ENCODE measurements at regions not wholly inside any gene's neighbourhood (a gene's known extent, or its start where the extent isn't known, plus 50 kb on each side); places are given as distances from the start of the nearest gene placed in this dataset.

- no peak overlapping the region for H3K4me3 ChIP-seq (ENCODE audit: low read length)
- H3K27ac ChIP-seq (ENCODE audit: low read length): no peak overlapping the region
- H3K9ac ChIP-seq (ENCODE audit: low read length): no peak overlapping the region
- no peaks in the 10 kb centered on the region for H3F3A ChIP-seq (ENCODE audit: insufficient read depth, low read length, poor library complexity, severe bottlenecking)
- H3K36me3 ChIP-seq (ENCODE audit: insufficient read depth, low read length): no peaks in the 10 kb centered on the region
- no peaks in the 10 kb centered on the region for H4K20me1 ChIP-seq (ENCODE audit: insufficient read depth)
- no peaks in the 10 kb centered on the region for H3K27me3 ChIP-seq (ENCODE audit: insufficient read depth, low read depth, low read length)
- no peaks in the 10 kb centered on the region for H3K79me2 ChIP-seq (replicated peaks; ENCODE audit: insufficient read depth, low read length)
- H3K4me2 ChIP-seq (ENCODE audit: low read length): no peak overlapping the region
- no peaks in the 10 kb centered on the region for H3K9me3 ChIP-seq (ENCODE audit: low read length)
- H2AFZ ChIP-seq (ENCODE audit: low read depth, low read length): no peak overlapping the region
- TF ChIP-seq POLR2AphosphoS5 (IDR thresholded peaks at IDR 0.05) (no peak), SMC3 (conservative IDR thresholded peaks at IDR 0.05; ENCODE audit: poor library complexity) (no peak), RAD21 (conservative IDR thresholded peaks at IDR 0.05) (no peak), MXI1 (conservative IDR thresholded peaks at IDR 0.05; ENCODE audit: poor library complexity, severe bottlenecking) (no peak)
- H3K9me2 ChIP-seq (ENCODE audit: insufficient read depth, low read length): no peaks in the 10 kb centered on the region
Observed at GRCh38 chr2:221312634-221313033, 259.5 kb downstream of the EPHA4 start.

GRCh38 chr2:221314786-221315185 is 257.3 kb downstream of the EPHA4 start:
- Histone ChIP-seq H2AFZ (ENCODE audit: low read depth, low read length) (no peak overlapping the region), H3K4me2 (ENCODE audit: low read length) (no peak overlapping the region), H3K4me3 (ENCODE audit: low read length) (no peak overlapping the region), H3F3A (ENCODE audit: insufficient read depth, low read length, poor library complexity, severe bottlenecking) (no peaks in the 10 kb centered on the region), H4K20me1 (ENCODE audit: insufficient read depth) (no peaks in the 10 kb centered on the region), H3K9ac (ENCODE audit: low read length) (no peak overlapping the region), H3K27ac (ENCODE audit: low read length) (no peak overlapping the region), H3K9me2 (ENCODE audit: insufficient read depth, low read length) (no peaks in the 10 kb centered on the region), H3K27me3 (ENCODE audit: insufficient read depth, low read depth, low read length) (no peaks in the 10 kb centered on the region), H3K9me3 (ENCODE audit: low read length) (no peaks in the 10 kb centered on the region), H3K36me3 (ENCODE audit: insufficient read depth, low read length) (no peaks in the 10 kb centered on the region), H3K79me2 (replicated peaks; ENCODE audit: insufficient read depth, low read length) (no peaks in the 10 kb centered on the region)
- TF ChIP-seq RAD21 (conservative IDR thresholded peaks at IDR 0.05) (no peak), MXI1 (conservative IDR thresholded peaks at IDR 0.05; ENCODE audit: poor library complexity, severe bottlenecking) (no peak), REST (IDR thresholded peaks at IDR 0.05; ENCODE audit: borderline replicate concordance) (no peak), CTCF (IDR thresholded peaks at IDR 0.05; ENCODE audit: poor library complexity, severe bottlenecking) (no peak), EZH2 (IDR thresholded peaks at IDR 0.05; ENCODE audit: borderline replicate concordance, insufficient read depth, low read length, poor library complexity, severe bottlenecking) (no peak), SMC3 (conservative IDR thresholded peaks at IDR 0.05; ENCODE audit: poor library complexity) (no peak), POLR2AphosphoS5 (IDR thresholded peaks at IDR 0.05) (no peak)

- Histone ChIP-seq H3K79me2 (replicated peaks; ENCODE audit: insufficient read depth, low read length) (no peaks in the 10 kb centered on the region), H3K4me3 (ENCODE audit: low read length) (no peak overlapping the region), H3K36me3 (ENCODE audit: insufficient read depth, low read length) (no peaks in the 10 kb centered on the region), H3K27ac (ENCODE audit: low read length) (no peak overlapping the region), H3K27me3 (ENCODE audit: insufficient read depth, low read depth, low read length) (no peaks in the 10 kb centered on the region), H3K9me2 (ENCODE audit: insufficient read depth, low read length) (no peaks in the 10 kb centered on the region), H3K9me3 (ENCODE audit: low read length) (no peaks in the 10 kb centered on the region), H3K4me2 (ENCODE audit: low read length) (no peak overlapping the region), H4K20me1 (ENCODE audit: insufficient read depth) (no peaks in the 10 kb centered on the region), H2AFZ (ENCODE audit: low read depth, low read length) (no peak overlapping the region), H3K9ac (ENCODE audit: low read length) (no peak overlapping the region), H3F3A (ENCODE audit: insufficient read depth, low read length, poor library complexity, severe bottlenecking) (no peaks in the 10 kb centered on the region)
- TF ChIP-seq EP300 (conservative IDR thresholded peaks at IDR 0.05; ENCODE audit: poor library complexity, severe bottlenecking) (no peak), REST (IDR thresholded peaks at IDR 0.05; ENCODE audit: borderline replicate concordance) (no peak), SMC3 (conservative IDR thresholded peaks at IDR 0.05; ENCODE audit: poor library complexity) (no peak), RAD21 (conservative IDR thresholded peaks at IDR 0.05) (no peak), CTCF (IDR thresholded peaks at IDR 0.05; ENCODE audit: poor library complexity, severe bottlenecking) (no peak)
Observed at GRCh38 chr2:221318376-221319130, 253.6 kb downstream of the EPHA4 start.
